ENCODE measurements at regions not wholly inside any gene's neighbourhood (a gene's known extent, or its start where the extent isn't known, plus 50 kb on each side); places are given as distances from the start of the nearest gene placed in this dataset.

DNA sequence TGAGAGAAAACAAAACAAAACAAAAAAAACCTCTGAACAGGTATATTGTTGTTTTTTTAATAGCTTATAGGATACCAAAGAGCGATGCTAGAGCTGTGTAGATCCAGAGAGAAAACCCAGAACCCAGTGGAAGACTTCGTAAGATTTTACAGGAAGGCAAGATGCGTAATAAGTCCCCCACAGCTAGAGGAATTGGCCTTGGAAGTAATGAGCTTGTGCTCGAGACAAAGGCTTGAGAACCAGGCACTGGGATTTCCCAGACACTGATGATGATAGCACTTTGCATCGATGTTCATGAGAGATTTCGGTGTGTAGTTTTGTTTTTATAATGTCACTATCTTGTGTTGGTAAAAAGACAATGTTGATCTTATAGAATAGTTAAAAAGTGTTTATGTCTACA lies 821.5 kb upstream of the IGFBP3 start:
- H3K27me3 ChIP-seq (ENCODE audit: insufficient read depth, low read depth) = no peaks in the 10 kb centered on the region
- no peaks in the 10 kb centered on the region for H3K36me3 ChIP-seq (ENCODE audit: insufficient read depth)
- no peak overlapping the region for H3K9ac ChIP-seq
- H3K4me3 ChIP-seq (IDR thresholded peaks at IDR 0.05; ENCODE audit: insufficient read depth, low read depth, low read length) = no peak overlapping the region
- no peaks in the 10 kb centered on the region for H3K4me1 ChIP-seq (ENCODE audit: low read depth, poor library complexity, severe bottlenecking)
- H3K27ac ChIP-seq = no peak overlapping the region
- H3K79me2 ChIP-seq (ENCODE audit: insufficient read depth, low read depth) = no peaks in the 10 kb centered on the region
- no peak overlapping the region for H3K4me2 ChIP-seq
- TF ChIP-seq, protein P1, sequence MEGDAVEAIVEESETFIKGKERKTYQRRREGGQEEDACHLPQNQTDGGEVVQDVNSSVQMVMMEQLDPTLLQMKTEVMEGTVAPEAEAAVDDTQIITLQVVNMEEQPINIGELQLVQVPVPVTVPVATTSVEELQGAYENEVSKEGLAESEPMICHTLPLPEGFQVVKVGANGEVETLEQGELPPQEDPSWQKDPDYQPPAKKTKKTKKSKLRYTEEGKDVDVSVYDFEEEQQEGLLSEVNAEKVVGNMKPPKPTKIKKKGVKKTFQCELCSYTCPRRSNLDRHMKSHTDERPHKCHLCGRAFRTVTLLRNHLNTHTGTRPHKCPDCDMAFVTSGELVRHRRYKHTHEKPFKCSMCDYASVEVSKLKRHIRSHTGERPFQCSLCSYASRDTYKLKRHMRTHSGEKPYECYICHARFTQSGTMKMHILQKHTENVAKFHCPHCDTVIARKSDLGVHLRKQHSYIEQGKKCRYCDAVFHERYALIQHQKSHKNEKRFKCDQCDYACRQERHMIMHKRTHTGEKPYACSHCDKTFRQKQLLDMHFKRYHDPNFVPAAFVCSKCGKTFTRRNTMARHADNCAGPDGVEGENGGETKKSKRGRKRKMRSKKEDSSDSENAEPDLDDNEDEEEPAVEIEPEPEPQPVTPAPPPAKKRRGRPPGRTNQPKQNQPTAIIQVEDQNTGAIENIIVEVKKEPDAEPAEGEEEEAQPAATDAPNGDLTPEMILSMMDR (conservative IDR thresholded peaks at IDR 0.05; ENCODE audit: low read depth, low read length) = no peak
- H4K20me1 ChIP-seq (ENCODE audit: insufficient read depth) = no peaks in the 10 kb centered on the region
- no peak overlapping the region for H2AFZ ChIP-seq (ENCODE audit: low read depth)

DNA sequence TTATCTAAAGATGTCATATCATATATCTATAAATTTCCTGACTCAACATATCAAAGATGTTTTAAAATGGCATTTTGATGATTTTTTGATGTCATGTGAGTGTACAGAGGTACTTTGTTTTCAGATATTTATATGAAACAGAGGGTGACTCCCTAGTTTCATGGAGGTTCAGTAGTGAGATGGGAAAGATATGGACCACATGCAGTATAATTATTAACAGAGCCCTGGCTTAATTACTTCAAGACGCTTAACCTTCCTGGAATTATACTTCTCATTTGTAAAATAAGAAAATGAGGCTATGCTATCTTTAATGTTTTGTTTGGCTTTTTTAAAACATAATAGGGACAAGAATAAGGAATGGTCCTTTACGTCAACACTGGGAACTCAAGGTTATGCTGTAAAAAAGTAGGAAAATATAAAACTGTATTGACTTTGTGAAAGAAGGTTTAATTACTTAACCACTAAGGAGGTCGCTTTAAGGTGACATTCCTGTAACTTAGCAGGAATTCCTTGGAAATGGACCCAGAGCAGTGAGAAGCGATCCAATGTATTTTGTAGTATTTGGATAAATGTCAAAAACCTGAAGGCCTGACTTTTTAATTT lies 821.0 kb upstream of the IGFBP3 start:
- TF ChIP-seq, protein P1 (conservative IDR thresholded peaks at IDR 0.05; ENCODE audit: low read depth, low read length) = no peak
- no peaks in the 10 kb centered on the region for H3K79me2 ChIP-seq (ENCODE audit: insufficient read depth, low read depth)

DNA sequence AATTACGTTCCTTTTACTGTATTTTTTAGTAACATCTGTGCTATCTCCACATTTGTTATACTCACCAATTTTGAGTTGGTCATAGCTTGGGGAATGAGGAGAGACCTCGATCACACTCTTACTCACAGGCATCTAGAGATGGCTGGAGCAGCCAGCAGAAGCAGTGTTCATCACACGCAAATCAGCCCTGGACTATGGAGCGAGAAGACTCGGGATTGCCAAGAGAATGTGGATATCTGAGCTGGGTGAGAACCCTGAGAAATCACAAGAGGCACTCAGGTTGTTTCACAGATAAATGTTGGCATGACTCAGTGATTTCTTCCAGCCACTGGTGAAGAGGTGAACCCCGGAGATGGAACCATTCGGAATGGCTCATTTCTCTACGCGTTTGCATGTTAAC lies 820.1 kb upstream of the IGFBP3 start:
- H3K36me3 ChIP-seq (ENCODE audit: insufficient read depth) = no peaks in the 10 kb centered on the region
- H4K20me1 ChIP-seq (ENCODE audit: insufficient read depth) = no peaks in the 10 kb centered on the region
- no peaks in the 10 kb centered on the region for H3K79me2 ChIP-seq (ENCODE audit: insufficient read depth, low read depth)
- no peak overlapping the region for H2AFZ ChIP-seq (ENCODE audit: low read depth)
- TF ChIP-seq, protein P1 (conservative IDR thresholded peaks at IDR 0.05; ENCODE audit: low read depth, low read length) = no peak
- no peak overlapping the region for H3K4me3 ChIP-seq (IDR thresholded peaks at IDR 0.05; ENCODE audit: insufficient read depth, low read depth, low read length)
- H3K9ac ChIP-seq = no peak overlapping the region
- H3K4me1 ChIP-seq (ENCODE audit: low read depth, poor library complexity, severe bottlenecking) = no peaks in the 10 kb centered on the region
- no peak overlapping the region for H3K4me2 ChIP-seq
- H3K27me3 ChIP-seq (ENCODE audit: insufficient read depth, low read depth) = no peaks in the 10 kb centered on the region
- no peak overlapping the region for H3K27ac ChIP-seq

More for the DNA sequence above, 821.0 kb upstream of the IGFBP3 start:
- no peaks in the 10 kb centered on the region for H4K20me1 ChIP-seq (ENCODE audit: insufficient read depth)
- no peaks in the 10 kb centered on the region for H3K4me1 ChIP-seq (ENCODE audit: low read depth, poor library complexity, severe bottlenecking)
- H3K4me3 ChIP-seq (IDR thresholded peaks at IDR 0.05; ENCODE audit: insufficient read depth, low read depth, low read length) = no peak overlapping the region
- H3K36me3 ChIP-seq (ENCODE audit: insufficient read depth) = no peaks in the 10 kb centered on the region
- H3K4me2 ChIP-seq = no peak overlapping the region
- H3K27ac ChIP-seq = no peak overlapping the region
- H3K27me3 ChIP-seq (ENCODE audit: insufficient read depth, low read depth) = no peaks in the 10 kb centered on the region
- H2AFZ ChIP-seq (ENCODE audit: low read depth) = no peak overlapping the region
- no peak overlapping the region for H3K9ac ChIP-seq

DNA sequence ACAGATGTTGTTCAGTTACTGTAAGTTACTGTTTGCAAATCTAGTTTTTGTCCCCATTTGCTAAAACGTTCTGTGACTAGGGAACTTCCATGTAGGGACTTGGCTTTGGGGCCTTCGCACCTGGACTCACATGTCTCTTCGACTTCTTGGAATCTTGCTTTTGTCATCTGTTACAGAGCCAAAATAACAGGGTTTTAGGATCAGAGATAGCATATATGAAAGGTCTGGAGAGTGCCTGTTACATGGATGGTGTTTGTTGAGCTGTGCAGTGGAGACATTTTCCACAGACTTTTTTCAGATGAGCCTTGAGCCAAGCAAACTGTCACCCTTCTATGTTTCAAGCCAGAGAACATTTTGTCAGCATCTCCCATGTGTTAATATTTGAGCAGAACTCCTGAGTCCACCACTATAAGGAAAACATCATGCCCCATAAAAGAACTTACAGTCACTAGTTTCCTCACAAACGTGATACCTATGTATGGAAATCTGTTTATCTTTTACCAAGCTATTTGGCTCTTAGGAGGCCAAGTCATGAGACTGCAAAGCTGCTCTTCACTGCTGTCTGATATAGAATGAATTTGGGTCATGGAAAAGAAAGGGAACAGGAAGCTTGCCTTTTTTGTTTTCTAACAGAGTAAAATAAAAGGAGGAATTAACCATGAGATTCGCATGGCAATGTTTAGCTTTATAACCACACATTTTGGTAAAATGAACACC lies 818.6 kb upstream of the IGFBP3 start:
- H3K27ac ChIP-seq = no peak overlapping the region
- no peaks in the 10 kb centered on the region for H3K79me2 ChIP-seq (ENCODE audit: insufficient read depth, low read depth)
- H3K4me1 ChIP-seq (ENCODE audit: low read depth, poor library complexity, severe bottlenecking) = no peaks in the 10 kb centered on the region
- H3K27me3 ChIP-seq (ENCODE audit: insufficient read depth, low read depth) = no peaks in the 10 kb centered on the region
- no peak overlapping the region for H3K4me2 ChIP-seq
- H3K36me3 ChIP-seq (ENCODE audit: insufficient read depth) = no peaks in the 10 kb centered on the region
- no peaks in the 10 kb centered on the region for H4K20me1 ChIP-seq (ENCODE audit: insufficient read depth)
- H3K9ac ChIP-seq = no peak overlapping the region
- no peak overlapping the region for H2AFZ ChIP-seq (ENCODE audit: low read depth)
- TF ChIP-seq, protein P1 (conservative IDR thresholded peaks at IDR 0.05; ENCODE audit: low read depth, low read length) = no peak
- no peak overlapping the region for H3K4me3 ChIP-seq (IDR thresholded peaks at IDR 0.05; ENCODE audit: insufficient read depth, low read depth, low read length)
